HG03139 (cell line): ENCODE measurements at regions not wholly inside any gene's neighbourhood (a gene's known extent, or its start where the extent isn't known, plus 50 kb on each side); places are given as distances from the start of the nearest gene placed in this dataset.

Source experiments
- ATAC-seq: cut with Tn5 transposase; IDR thresholded peaks from one replicate; pipeline ENCODE4 v1.9.1; 2021; ENCODE audit not compliant: unreplicated experiment

DNA sequence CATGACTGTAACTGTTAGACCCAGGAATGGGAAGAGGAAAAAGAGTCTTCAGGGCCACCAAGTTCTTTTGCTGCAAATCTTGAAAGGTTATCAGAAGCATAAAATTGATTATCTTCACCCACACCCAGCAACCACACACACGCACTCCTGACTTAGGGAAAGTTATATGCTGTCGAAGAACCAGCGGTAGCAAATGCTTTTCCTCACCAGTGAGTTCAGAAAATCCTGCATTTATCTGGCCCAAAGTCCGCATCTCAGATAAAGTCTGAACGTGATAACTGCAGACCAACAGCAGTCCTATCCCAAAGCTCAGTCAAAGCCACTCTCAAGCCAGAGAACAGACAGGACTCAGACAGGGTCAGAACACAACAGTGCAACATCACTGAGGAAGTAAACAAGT, 115.6 kb downstream of the IRS2 start:
- no peak for ATAC-seq

DNA sequence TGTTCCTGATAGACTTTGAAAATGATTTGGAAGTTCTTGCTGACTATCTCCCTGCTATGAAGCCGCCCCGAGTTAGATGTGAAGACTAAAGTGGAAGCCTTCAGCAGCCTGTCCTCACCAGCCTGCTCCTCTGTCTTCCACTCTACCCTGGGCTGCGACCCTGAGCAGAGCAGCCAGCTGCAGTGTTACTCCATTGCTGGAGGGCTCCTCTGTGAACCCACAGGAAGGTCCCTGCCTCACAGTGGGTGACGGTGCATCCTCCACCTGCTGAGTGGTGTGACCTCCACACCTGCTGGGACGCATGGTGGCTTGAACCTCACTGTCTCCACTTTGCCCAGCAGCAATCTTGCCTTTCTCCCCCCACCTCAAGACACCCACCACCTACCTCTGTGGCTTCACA, 116.4 kb downstream of the IRS2 start:
- no peak for ATAC-seq

DNA sequence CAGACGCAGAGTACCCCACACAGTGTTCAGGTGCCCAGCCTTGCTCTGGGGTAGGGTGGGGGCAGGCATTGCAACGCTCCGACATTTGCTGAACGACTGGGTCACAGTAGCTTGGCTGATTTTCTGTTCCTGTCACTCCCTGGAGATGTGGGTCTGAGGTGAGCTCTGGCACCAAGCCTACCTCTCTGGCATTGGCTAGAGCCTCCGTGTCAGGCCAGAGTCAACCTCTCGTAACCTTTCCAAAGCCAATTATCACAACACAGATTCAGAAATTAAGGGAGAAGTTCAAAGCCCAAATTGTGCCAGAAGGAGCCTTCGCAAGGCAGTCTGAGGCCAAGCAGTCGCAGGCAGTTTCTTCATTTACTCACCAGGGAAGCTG, 117.2 kb downstream of the IRS2 start:
- ATAC-seq: no peak

DNA sequence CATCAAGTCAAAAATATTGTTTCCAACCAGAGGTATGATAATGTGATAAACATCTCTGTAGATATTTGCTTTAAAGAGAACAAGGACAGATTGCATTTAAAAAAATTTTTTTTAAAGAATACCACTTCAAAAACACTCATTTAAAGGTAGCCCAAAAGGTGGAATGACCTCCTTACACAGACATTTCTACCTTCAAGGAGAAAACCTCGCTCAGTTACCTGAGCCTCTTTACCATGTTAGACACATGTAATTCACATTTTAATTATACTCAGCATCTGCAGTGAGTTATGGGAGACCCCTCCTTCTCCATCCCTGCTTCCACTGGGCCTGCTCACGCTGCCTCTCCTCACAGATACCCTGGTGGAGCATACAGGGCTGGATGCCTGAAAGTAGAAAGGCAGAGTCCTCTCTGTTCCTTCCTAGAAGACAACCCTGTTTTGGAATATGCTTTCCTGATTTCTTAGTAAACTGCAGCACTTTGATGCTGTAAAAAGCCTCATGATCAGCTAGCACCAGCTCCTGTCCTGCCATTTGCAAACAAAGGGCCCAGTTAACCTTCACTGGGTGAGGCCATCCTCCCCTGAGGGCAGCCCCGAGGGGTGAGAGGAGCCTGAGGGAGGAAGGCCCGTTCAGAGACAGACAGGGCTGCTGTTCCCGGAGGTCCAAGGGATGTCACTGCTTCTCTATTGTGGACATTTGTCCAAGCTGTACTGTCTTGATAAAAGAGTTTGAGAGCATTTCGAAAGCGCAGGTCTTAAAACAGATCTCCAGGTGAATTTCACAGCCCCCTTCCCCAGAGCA, 117.8 kb downstream of the IRS2 start:
- ATAC-seq: no peak

DNA sequence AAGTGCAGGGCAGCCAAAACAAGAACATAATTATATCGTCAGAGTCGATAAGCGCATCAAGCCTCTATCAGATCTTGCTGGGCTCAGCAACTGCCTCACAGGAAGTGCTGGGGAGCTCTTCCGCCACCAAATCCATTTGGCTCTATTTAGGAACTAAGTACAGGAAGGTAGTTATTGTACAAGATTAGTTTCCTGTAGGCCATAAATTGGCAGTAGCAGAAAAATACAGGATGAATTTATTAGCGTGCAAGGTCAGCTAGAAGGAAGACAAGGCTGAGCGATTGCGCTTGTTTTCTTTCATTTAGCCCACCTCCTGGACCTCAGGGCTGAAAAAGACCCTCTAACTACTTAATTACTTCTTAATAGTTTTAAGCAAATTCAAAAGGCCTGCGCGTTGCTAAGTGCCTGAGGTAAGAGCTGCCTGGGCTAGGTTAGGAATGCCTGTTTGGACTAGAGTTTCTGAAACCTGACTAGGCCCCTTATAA, 118.5 kb downstream of the IRS2 start:
- no peak for ATAC-seq

DNA sequence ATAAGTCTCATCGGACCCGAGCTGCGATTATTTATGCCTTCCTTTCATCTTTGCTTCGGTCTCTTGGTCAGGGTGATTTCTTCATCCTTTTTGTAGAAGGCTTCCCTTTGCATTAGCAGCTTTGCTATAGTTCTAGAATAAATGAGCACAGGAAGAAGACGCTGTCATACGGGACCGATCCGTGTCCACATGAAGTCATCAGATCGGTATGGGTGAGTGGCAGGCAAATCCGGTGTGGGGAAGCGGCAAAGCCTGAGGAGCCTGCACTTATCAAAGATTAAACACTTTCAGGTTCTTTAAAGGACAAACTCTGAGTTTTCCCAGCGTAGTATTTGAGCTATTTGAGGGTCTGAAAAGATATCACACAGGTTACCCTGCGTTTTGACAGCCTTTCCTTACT, 119.3 kb downstream of the IRS2 start:
- ATAC-seq: no peak

DNA sequence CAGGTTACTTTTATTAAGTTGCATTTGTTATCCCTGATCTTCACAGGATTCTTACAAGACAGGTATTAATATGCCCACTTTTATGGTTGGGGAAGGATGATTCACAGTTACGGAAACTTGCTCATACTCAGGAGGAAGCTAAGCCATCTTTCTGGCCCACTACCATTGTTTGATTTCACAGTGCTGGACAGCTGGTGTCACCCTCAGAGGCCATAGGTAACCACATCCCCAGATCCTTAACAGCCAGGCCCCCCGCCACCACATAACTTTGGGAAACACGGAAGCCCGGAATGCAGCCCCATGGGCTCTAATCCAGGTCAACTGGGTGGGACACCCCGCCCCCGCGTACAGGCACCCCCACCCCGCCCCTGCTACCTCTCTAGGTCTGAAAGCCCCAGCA, 119.7 kb downstream of the IRS2 start:
- no peak for ATAC-seq

DNA sequence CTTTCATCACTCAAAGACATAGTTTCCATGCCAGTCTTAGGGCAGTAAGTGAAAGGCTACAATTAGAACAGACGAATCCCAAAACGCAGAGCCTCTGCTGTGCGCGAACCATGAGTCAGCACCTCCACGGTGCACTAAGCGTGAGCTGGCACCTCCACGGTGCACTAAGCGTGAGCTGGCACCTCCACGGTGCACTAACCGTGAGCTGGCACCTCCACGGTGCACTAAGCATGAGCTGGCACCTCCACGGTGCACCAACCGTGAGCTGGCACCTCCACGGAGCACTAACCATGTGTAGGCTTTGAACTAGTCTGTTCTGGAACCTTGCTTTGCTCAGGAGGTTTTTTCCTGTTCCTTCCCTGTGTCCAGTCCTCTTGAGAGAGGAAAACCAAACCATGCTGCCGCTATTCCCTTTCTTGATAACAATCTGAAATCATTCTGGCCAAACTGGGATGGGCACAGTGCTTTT, 120.6 kb downstream of the IRS2 start:
- no peak for ATAC-seq

DNA sequence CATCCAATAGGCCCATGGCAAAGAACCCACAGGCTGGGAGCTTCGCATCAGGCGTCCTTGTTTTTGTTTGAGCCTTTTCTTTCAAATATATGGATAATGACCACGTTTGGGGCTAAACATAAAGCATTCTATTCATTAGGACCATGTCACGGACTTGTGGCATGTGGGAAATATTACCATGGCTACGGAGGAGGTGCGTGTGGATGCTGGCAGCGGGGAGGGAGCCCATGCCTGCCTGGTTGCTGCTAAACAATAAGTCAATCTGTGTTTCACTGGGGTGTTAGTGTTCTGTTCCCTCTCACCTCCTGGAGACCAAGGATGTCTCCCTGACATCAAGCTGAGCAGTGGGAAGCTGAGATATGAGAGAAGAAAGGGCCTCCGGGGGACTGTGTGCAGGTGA, 121.1 kb downstream of the IRS2 start:
- no peak for ATAC-seq

DNA sequence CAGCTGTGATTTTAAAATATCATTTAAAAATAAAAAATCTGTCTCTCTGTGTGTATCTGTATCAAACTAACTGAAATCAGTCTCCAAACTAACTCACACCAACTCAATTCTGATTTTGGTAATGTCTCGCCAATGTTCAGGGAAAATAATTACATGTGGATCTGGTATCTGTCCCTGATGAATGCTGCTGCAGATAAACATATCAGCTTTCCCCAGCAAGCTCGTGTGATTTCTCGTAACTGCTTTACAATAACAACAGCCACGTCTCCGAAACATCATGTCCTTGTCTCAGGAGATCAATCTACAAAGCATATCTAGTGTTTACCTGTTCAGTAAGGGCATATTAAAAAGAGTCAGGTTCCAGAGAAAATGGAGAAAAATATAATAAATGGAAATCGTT, 129.0 kb downstream of the IRS2 start:
- ATAC-seq: no peak

DNA sequence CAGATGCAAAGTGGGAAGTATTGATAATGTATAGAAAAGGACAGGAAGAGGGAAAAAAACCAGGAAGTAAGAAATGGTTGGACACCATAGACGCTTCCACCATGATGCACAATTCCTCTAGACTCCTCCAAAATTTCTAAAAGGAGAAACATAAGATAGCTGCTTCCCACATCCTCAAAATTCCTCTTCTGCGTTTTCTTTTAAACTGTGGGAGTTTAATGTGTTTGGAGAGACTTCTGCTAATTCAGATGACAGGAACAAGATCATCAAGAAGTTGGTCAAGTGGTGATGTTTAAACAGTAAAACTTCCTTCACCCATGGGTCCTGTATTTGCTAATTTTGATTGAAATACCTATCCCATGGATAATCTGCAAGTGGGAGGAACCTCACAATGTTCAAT, 130.2 kb downstream of the IRS2 start:
- ATAC-seq: no peak

DNA sequence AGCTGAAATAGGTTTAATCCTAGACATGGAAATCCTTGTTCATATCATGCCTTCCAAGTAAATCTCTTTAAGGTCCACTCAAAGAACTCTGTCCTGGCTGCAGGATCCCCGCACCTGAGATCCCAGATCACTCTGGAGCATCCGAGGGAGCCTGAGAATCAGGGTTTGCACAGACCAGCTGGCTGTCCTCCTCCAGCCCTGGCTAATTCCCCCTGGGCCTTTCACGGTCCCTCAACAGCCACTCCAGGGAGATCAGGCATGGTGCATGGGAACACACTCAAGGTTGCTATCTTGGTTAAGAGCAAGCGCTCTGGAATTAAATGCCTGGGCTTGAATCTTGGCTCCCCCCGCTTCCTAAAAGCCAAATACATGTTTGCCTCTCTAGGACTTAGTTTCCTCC, 130.8 kb downstream of the IRS2 start:
- ATAC-seq: no peak

DNA sequence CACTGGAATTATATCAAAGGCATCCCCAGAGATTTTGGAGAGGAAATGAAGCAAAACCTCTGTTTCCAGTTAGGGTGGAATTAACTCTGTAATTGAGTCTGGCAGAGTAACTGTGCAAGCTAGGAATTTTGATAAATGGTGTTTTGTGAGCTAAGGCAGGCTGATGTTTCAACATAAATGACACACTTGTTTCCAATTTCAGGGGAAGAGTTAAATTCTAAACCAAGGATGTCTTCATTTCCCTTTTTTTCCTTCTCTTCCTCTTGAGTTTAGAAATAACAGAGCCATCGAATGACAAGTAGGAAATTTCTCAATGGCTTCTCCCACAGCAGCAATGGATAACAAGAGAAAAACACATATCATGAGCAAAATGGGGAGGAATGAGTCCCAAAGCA, 131.2 kb downstream of the IRS2 start:
- no peak for ATAC-seq

DNA sequence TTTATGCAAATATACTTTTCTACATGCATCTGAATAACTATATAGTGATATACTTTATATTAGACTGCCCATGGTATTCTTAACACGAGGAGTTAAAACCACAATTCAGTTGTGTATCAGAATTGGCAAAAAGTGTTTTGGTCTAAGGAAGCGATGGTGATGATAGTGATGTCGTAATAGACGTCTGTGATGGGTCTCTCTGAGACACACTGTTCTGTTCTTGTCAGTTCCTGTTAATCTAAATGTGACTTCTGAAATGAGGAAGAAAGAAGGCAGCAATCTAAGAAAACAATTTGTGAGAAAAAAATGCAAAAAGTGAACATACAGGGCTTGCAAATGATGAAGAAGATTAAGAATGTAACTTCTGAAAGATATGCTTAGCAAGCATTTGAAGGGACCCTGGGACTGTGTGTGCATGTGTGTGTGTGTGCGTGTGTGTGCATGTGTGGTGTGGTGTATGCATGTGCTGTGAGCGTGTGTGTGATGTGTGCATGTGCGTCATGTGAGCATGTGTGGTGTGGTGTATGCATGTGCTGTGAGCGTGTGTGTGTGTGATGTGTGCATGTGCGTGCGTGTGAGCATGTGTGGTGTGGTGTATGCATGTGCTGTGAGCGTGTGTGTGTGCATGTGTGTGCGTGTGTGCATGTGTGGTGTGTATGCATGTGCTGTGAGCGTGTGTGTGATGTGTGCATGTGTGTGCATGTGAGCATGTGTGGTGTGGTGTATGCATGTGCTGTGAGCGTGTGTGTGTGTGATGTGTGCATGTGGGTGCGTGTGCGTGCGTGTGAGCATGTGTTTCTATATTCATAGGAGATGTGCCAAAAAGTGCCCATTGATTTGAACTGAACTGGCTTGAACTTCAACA, 131.8 kb downstream of the IRS2 start:
- ATAC-seq: no peak

DNA sequence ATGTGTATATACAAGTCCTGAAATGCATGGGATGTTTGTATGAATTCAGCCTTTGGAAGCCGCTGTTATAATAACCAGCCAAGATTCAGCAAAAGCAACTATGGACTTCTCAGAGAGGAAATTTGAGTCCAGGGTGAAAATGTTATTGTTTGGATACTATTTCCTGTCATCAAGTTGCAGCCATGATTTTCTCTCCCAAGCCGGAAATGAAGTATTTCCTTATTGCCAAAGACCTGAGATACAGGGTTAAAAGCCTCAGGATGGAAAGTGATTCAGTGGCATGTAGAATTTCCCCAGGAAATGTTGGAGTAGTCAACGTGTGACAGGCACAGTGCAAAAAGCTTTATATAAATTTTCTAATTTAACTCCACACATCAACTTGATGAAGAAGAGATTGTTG, 133.9 kb downstream of the IRS2 start:
- ATAC-seq: no peak

DNA sequence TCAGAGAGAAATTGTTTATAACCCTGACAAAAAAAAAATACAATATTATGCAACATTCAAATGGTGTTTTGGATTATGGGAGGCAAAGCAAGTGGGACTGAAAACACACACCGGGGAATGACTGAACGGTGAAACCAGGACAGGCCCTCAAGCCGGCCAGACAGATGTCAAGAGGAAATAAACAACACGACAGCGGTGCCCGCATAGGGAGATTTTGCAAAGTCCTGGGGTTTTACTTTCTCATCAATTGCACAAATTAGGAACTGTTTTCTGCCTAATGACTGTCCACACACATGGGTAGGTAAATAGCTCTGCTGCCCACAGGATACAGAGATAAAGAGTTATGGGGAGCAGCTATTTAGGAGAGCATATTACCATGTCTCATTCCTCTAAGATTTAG, 134.5 kb downstream of the IRS2 start:
- ATAC-seq: no peak

DNA sequence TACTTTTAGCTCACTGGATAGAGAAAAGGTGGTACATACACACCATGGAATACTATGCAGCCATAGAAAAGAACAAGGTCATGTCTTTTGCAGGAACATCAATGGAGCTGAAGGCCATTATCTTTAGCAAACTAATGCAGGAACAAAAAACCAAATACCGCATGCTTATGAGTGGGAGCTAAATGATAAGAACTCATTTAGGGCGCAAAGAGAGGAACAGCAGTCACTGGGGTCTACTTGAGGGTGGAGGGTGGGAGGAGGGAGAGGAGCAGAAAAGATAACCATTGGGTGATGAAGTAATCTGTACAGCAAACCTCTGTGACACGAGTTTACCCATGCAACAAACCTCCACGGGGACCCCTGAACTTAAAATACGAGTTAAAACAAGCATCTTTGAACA, 135.1 kb downstream of the IRS2 start:
- ATAC-seq: no peak

DNA sequence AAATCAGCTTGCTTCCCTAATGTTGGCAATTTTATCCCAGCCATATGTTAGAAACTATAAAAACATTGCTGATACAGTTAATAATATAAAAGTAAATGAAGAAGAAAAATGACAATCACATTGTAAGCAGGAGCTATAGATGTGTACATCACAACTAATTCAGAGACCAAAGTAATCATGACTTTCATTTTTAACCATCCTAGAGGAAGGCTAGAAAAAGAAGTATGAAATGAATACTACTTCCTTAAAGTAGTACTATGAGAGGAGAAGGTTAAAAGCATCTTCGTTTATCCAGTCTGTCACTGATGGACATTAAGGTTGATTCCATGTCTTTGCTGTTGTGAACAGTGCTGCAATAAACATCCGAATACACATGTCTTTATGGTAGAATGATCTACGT, 135.5 kb downstream of the IRS2 start:
- ATAC-seq: no peak

DNA sequence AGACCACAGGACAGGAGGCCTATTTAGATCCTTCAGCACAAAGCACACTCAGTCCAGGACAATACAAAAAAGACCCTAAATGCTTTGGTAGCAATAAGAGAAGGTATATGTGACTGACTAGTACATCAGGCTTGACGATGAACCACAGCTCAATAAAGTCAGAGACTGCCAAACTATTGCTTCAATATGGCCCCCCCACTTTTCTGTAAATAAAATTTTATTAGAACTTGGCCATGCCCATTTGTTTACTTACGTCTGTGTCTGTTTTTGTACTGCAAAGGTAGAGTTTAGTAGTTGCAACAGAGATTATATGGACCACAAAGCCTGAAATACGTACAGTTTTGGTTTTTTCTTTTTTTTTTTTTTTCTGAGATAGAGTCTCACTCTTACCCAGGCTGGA, 136.7 kb downstream of the IRS2 start:
- ATAC-seq: no peak

DNA sequence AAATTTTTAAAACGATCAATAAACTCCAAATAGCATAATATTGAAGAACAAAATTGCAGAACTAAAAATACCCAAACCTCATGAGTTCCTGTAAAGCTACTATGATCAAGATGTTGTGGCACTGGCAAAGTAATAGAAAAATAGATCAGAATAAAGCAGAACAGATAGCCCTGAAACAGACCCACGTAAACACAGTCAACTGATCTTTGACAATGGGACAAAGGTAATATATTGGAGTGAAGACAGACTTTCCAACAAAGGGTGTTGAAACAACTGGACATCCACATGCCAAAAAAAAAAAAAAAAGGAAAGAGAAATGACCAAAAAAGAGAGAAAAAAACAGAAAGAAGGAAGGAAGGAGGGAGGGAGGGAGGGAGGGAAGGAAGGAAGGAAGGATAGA, 138.7 kb downstream of the IRS2 start:
- ATAC-seq: no peak

DNA sequence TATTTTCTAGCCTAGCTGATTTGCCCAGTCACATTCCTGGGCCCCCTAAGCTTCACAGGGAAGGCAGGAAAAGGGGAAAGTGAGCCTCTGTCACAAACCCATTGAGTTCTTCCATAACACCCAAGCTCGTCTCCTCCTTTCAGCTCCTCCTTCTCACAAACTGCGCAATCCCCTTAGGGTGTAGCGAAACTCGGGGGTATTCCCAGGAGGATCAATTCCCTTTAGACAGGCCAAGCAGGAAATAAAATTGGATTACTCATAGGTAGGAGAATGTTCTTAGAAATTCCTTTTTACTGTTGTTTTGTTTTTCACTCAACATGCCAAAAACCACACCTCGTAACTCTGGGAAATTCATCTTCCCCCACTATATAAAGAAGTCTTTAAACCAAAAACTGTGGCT, 139.3 kb downstream of the IRS2 start:
- no peak for ATAC-seq

DNA sequence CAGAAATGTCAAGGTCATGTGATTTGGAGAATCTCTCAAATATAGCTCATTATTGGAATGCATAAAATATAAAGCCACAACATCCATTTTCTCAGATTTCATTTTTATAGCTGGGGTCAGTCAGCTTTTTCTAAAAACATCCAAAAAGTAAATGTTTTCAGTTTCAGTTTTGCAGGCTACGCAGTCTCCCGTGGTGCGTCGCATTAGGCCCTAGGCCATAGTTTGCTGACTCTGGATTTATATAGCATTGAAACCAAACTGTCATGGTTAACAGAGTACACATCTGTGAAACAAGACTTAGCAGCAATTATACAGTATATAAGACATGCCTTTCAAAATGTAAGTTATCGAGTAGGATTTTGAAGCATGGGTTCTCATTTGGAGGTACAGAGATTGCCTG, 140.0 kb downstream of the IRS2 start:
- no peak for ATAC-seq
